Memory B cell (primary cell): ENCODE measurements at regions not wholly inside any gene's neighbourhood (a gene's known extent, or its start where the extent isn't known, plus 50 kb on each side); places are given as distances from the start of the nearest gene placed in this dataset.
"Not testable (repeated sequence)": the region's sequence is repeated elsewhere in the genome, so short reads cannot be mapped to it uniquely, and the experiment has no call there.

Experiments
- ATAC-seq: fragments of 150-1000 bp; cut with Tn5 transposase; 2 replicates; pipeline ENCODE4 v1.10.0; 2021; ENCODE audit warnings: low read depth, mild to moderate bottlenecking, moderate library complexity
- DNase-seq, 2 donors: peaks; one replicate each; pipeline ENCODE4 v3.0.0; 2022; ENCODE audit warnings: low spot score in 2 of 2
- H3K27ac Mint-ChIP-seq: one replicate; pipeline ENCODE4 v1.8.0; 2022; ENCODE audit warnings: mild to moderate bottlenecking, moderate library complexity, mixed read lengths
- H3K27me3 Mint-ChIP-seq: one replicate; pipeline ENCODE4 v1.8.0; 2022; ENCODE audit warnings: mixed read lengths
- H3K36me3 Mint-ChIP-seq: one replicate; pipeline ENCODE4 v1.8.0; 2022; ENCODE audit warnings: mild to moderate bottlenecking, mixed read lengths
- H3K4me1 Mint-ChIP-seq: one replicate; pipeline ENCODE4 v1.8.0; 2022; ENCODE audit warnings: mixed read lengths
- H3K4me3 Mint-ChIP-seq: one replicate; pipeline ENCODE4 v1.8.0; 2022; ENCODE audit warnings: mild to moderate bottlenecking, moderate library complexity, mixed read lengths
- H3K9me3 Mint-ChIP-seq: one replicate; pipeline ENCODE4 v1.8.0; 2022; ENCODE audit warnings: mixed read lengths

GRCh38 chr3:70731046-70731445 is 418.6 kb upstream of the MDFIC2 start:
- no peaks in the 10 kb centered on the region for H3K4me1 Mint-ChIP-seq
- no peak overlapping the region for H3K27ac Mint-ChIP-seq
- peaks cover 6% of the 10 kb centered on the region for H3K27me3 Mint-ChIP-seq
- no peak overlapping the region for H3K4me3 Mint-ChIP-seq
- DNase-seq (no peak), ATAC-seq (no peak)
- H3K9me3 Mint-ChIP-seq, result no peaks in the 10 kb centered on the region
- H3K36me3 Mint-ChIP-seq, result no peaks in the 10 kb centered on the region

GRCh38 chr3:70729845-70730244 is 417.4 kb upstream of the MDFIC2 start:
- H3K9me3 Mint-ChIP-seq, result peaks cover 4% of the 10 kb centered on the region
- H3K4me3 Mint-ChIP-seq, result no peak overlapping the region
- H3K27me3 Mint-ChIP-seq, result peaks cover 6% of the 10 kb centered on the region
- H3K4me1 Mint-ChIP-seq, result no peaks in the 10 kb centered on the region
- no peaks in the 10 kb centered on the region for H3K36me3 Mint-ChIP-seq
- ATAC-seq (no peak), DNase-seq (no peak)
- no peak overlapping the region for H3K27ac Mint-ChIP-seq

GRCh38 chr3:70728311-70728710 is 415.9 kb upstream of the MDFIC2 start:
- Mint-ChIP-seq H3K36me3 (no peaks in the 10 kb centered on the region), H3K9me3 (peaks cover 4% of the 10 kb centered on the region), H3K4me1 (no peaks in the 10 kb centered on the region), H3K27ac (no peak overlapping the region), H3K27me3 (peaks cover 5% of the 10 kb centered on the region), H3K4me3 (no peak overlapping the region)
- no peak for ATAC-seq
- no peak for DNase-seq

GRCh38 chr3:70726961-70727360 is 414.5 kb upstream of the MDFIC2 start:
- ATAC-seq (no peak), DNase-seq (no peak)
- Mint-ChIP-seq H3K4me3 (no peak overlapping the region), H3K36me3 (no peaks in the 10 kb centered on the region), H3K9me3 (peaks cover 4% of the 10 kb centered on the region), H3K27ac (no peak overlapping the region), H3K27me3 (no peaks in the 10 kb centered on the region), H3K4me1 (no peaks in the 10 kb centered on the region)

GRCh38 chr3:70726096-70726938 is 413.9 kb upstream of the MDFIC2 start:
- H3K27me3 Mint-ChIP-seq, result no peaks in the 10 kb centered on the region
- no peak overlapping the region for H3K4me3 Mint-ChIP-seq
- peaks cover 4% of the 10 kb centered on the region for H3K9me3 Mint-ChIP-seq
- no peak for DNase-seq
- H3K27ac Mint-ChIP-seq, result no peak overlapping the region
- no peak for ATAC-seq
- no peaks in the 10 kb centered on the region for H3K36me3 Mint-ChIP-seq
- H3K4me1 Mint-ChIP-seq, result no peaks in the 10 kb centered on the region

GRCh38 chr3:70722018-70722417 is 409.6 kb upstream of the MDFIC2 start:
- Mint-ChIP-seq H3K9me3 (peaks cover 4% of the 10 kb centered on the region), H3K4me3 (no peak overlapping the region), H3K4me1 (no peaks in the 10 kb centered on the region), H3K27ac (no peak overlapping the region), H3K27me3 (no peaks in the 10 kb centered on the region), H3K36me3 (no peaks in the 10 kb centered on the region)
- ATAC-seq (no peak), DNase-seq (no peak)

GRCh38 chr3:70716832-70717231 is 404.4 kb upstream of the MDFIC2 start:
- ATAC-seq, result no peak
- peaks cover 5% of the 10 kb centered on the region for H3K36me3 Mint-ChIP-seq
- no peak for DNase-seq
- no peak overlapping the region for H3K27ac Mint-ChIP-seq
- H3K4me1 Mint-ChIP-seq, result peaks cover 2% of the 10 kb centered on the region
- no peak overlapping the region for H3K4me3 Mint-ChIP-seq
- no peaks in the 10 kb centered on the region for H3K27me3 Mint-ChIP-seq
- H3K9me3 Mint-ChIP-seq, result peaks cover 10% of the 10 kb centered on the region

GRCh38 chr3:70712449-70713082 is 400.1 kb upstream of the MDFIC2 start:
- H3K36me3 Mint-ChIP-seq, result peaks cover 5% of the 10 kb centered on the region
- H3K27ac Mint-ChIP-seq, result no peak overlapping the region
- H3K4me1 Mint-ChIP-seq, result peaks cover 2% of the 10 kb centered on the region
- no peaks in the 10 kb centered on the region for H3K27me3 Mint-ChIP-seq
- DNase-seq, result no peak
- ATAC-seq, result no peak
- H3K9me3 Mint-ChIP-seq, result peaks cover 10% of the 10 kb centered on the region
- H3K4me3 Mint-ChIP-seq, result no peak overlapping the region

- no peak for DNase-seq
These were observed 391.1 kb upstream of the MDFIC2 start for GRCh38 chr3:70703305-70704102.

GRCh38 chr3:70702132-70702531 is 389.7 kb upstream of the MDFIC2 start:
- H3K27me3 Mint-ChIP-seq, result peaks cover 17% of the 10 kb centered on the region
- H3K36me3 Mint-ChIP-seq, result no peaks in the 10 kb centered on the region
- H3K27ac Mint-ChIP-seq, result no peak overlapping the region
- DNase-seq (no peak), ATAC-seq (no peak)
- H3K9me3 Mint-ChIP-seq, result no peaks in the 10 kb centered on the region
- H3K4me3 Mint-ChIP-seq, result no peak overlapping the region
- H3K4me1 Mint-ChIP-seq, result no peaks in the 10 kb centered on the region

More at GRCh38 chr3:70703305-70704102, 391.1 kb upstream of the MDFIC2 start:
- no peak for ATAC-seq
- H3K27ac Mint-ChIP-seq, result no peak overlapping the region
- H3K4me1 Mint-ChIP-seq, result no peaks in the 10 kb centered on the region
- H3K9me3 Mint-ChIP-seq, result no peaks in the 10 kb centered on the region
- no peaks in the 10 kb centered on the region for H3K36me3 Mint-ChIP-seq
- H3K4me3 Mint-ChIP-seq, result no peak overlapping the region
- H3K27me3 Mint-ChIP-seq, result peaks cover 17% of the 10 kb centered on the region

- no peaks in the 10 kb centered on the region for H3K36me3 Mint-ChIP-seq
- no peak overlapping the region for H3K4me3 Mint-ChIP-seq
- H3K27me3 Mint-ChIP-seq, result peaks cover 9% of the 10 kb centered on the region
- peaks cover 6% of the 10 kb centered on the region for H3K9me3 Mint-ChIP-seq
- H3K4me1 Mint-ChIP-seq, result no peaks in the 10 kb centered on the region
- ATAC-seq (no peak), DNase-seq (no peak)
- H3K27ac Mint-ChIP-seq, result no peak overlapping the region
These were observed 372.3 kb upstream of the MDFIC2 start for GRCh38 chr3:70684701-70685100.

- not testable (repeated sequence) for H3K36me3 Mint-ChIP-seq, DNase-seq, H3K4me1 Mint-ChIP-seq, H3K27me3 Mint-ChIP-seq, ATAC-seq, H3K9me3 Mint-ChIP-seq, H3K27ac Mint-ChIP-seq, H3K4me3 Mint-ChIP-seq
These were observed 363.4 kb upstream of the MDFIC2 start for GRCh38 chr3:70675810-70676209.

- peaks cover 1% of the 10 kb centered on the region for H3K27me3 Mint-ChIP-seq
- no peaks in the 10 kb centered on the region for H3K4me1 Mint-ChIP-seq
- ATAC-seq (no peak), DNase-seq (no peak)
- peaks cover 3% of the 10 kb centered on the region for H3K9me3 Mint-ChIP-seq
- H3K27ac Mint-ChIP-seq, result no peak overlapping the region
- H3K36me3 Mint-ChIP-seq, result no peaks in the 10 kb centered on the region
- no peak overlapping the region for H3K4me3 Mint-ChIP-seq
These were observed 346.3 kb upstream of the MDFIC2 start for GRCh38 chr3:70658513-70659310.
